Stimulated activated CD4-positive, alpha-beta T cell treated with anti-CD3 and anti-CD28 coated beads, Interleukin-1b, Interleukin-23, amount 100 ng/mL, for 24 hours (primary cell): ENCODE measurements at regions not wholly inside any gene's neighbourhood (a gene's known extent, or its start where the extent isn't known, plus 50 kb on each side); places are given as distances from the start of the nearest gene placed in this dataset.

Experiments
- DNase-seq, 4 experiments: peaks; one replicate each; pipeline ENCODE4 v3.0.0-alpha.2; 2020; ENCODE audit warnings: low read depth in 4 of 4, low spot score in 1 of 4

- DNase-seq: no peak
Measured at GRCh38 chrY:21169821-21170220, 341.3 kb upstream of the RBMY1B start.

- DNase-seq: no peak
Measured at GRCh38 chrY:21174697-21175463, 336.3 kb upstream of the RBMY1B start.

GRCh38 chrY:21175505-21175904 lies 335.6 kb upstream of the RBMY1B start:
- no peak for DNase-seq

- no peak for DNase-seq
Measured at GRCh38 chrY:21177306-21177800, 333.8 kb upstream of the RBMY1B start.

- no peak for DNase-seq
Measured at GRCh38 chrY:21178281-21178680, 332.9 kb upstream of the RBMY1B start.

- peak in 2 of 4 experiments; percentile 6 to 20 for DNase-seq
Measured at GRCh38 chrY:21180921-21181320, 330.2 kb upstream of the RBMY1B start.

DNA sequence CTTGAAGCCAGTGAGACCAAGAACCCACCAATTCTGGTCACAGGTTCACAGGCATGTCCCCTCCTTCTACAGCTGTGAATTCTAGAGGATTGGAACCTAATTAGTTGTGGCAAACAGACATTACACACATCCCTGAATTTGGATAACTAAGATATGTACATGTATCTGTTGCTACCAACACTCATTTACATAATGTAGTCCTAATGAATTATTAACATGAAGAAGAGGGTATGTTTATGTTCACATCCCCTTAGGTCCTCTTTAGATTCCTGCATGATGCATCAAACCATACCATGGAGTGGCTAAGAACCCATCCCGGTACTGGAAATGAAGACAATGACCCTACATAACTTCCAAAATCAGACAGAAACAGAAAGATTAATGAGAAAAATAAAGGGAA lies 326.9 kb upstream of the RBMY1B start:
- no peak for DNase-seq

GRCh38 chrY:21185419-21186105 lies 325.6 kb upstream of the RBMY1B start:
- no peak for DNase-seq

GRCh38 chrY:21192694-21193093 lies 318.4 kb upstream of the RBMY1B start:
- DNase-seq: no peak

DNA sequence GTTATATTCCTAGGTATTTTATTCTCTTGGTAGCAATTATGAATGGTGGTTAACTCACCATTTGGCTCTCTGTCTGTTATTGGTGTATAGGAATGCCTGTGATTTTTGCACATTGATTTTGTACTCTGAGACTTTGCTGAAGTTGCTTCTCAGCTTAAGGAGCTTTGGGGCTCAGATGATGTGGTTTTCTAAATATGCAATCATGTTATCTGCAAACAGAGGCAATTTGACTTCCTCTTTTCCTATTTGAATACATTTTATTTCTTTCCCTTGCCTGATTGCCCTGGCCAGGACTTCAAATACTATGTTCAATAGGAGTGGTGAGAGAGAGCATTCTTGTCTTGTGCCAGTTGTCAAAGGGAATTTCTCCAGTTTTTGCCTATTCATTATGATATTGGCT lies 310.9 kb upstream of the RBMY1B start:
- DNase-seq: no peak

DNA sequence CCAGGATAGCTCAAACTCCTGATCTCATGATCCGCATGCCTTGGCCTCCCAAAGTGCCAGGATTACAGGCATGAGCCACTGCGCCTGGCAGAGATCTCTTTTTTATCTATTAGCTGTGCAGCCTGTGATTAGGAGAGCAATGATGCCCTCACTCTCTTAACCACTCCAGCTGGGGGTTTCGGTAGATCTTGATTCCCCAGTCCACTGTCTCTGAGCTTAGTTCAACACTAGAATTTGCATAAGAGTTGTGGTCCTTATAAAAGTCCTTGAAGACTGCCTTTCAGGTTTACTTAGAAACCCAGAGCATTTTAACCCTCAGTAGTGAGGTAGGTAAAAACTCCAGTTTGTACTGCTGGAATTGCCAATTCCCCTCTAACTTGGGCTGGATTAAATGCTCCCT lies 283.3 kb upstream of the RBMY1B start:
- DNase-seq: no peak

DNA sequence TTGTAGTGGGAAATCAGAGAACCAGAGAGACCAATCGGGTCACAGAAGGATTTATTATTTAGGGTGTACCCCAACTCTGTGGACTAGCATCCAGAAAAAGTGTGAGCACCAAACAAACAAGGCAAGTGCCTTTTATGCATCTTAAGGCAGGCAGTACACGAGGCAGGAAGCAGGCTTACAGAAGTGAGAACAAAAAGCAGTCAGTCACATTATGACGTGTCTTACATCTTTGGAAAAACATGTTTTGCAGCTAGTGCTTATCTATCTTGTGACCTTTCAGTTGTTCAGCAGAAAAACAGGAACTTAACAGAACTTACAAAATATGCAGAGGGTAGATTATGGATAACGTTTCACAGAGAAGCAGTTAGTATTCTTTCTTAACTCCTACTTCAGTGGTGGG lies 270.9 kb upstream of the RBMY1B start:
- DNase-seq: no peak

DNA sequence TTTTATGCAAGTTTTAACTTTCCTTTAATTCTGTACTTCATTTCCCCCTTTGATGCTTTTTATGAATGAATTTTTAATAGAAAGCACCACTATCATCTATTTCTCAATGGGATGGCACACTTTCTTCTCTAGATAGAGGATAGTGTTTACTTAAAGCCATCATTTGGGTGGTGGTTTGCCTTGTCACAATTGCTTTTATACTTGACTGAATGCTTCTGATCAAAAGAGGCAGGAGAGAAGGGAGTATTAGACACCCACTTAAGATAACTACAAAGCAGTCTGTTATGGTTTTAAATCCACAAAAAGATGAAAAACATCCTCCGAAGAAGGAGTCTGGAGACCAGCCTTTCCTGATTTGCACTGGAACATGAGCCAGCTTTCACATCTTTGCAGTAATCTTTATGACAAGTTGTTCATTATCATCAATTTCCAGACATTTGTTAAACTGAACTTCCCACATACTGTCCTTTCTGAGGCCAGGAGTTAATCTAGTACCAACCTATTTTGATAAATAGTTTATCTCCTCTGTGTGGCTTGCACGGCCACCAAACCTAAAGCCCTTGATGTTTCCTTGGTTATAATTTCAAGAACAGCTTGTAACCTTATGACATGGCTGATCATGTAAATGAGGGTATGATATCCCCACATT lies 270.4 kb upstream of the RBMY1B start:
- no peak for DNase-seq

DNA sequence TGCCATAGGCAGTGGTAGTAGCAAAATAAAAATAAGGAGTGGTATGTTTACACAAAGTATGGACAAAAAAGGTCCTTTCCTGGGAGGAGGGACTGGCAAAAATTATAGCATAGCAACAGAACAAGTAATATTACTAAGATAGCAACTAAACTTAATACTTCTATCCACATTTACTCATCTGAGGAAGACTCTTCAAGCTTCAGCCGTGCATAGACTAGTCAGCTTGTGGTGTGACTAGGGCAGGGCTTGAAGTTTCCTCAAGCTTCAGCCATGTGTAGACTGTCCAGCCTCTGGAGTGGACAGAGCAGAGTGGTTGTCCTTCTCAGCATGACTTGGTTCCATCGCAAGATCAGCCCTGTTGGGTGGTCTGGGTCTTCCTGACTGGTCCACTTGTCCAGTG lies 268.3 kb upstream of the RBMY1B start:
- no peak for DNase-seq

DNA sequence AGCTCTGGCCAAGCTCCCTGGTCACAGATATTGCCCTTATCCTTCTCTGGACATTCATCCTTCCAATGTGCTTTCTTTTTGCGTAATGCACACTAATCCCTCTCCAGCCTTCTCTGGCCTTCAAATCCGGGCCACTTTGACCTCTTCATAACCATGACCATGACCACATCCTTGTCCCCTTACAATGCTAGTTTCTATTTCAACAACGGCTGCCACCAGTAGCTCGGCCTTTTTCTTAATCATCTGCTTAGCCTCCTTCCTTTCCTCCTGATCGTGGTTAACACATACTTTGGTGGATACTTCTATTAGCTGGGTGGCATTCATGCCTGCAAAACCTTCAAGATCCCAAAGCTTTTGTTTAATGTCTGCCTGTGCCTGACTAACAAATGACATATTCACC lies 264.4 kb upstream of the RBMY1B start:
- DNase-seq: no peak

GRCh38 chrY:21248591-21248990 lies 262.5 kb upstream of the RBMY1B start:
- no peak for DNase-seq

GRCh38 chrY:21253455-21254248 lies 257.5 kb upstream of the RBMY1B start:
- no peak for DNase-seq

- DNase-seq: no peak
Measured at GRCh38 chrY:21254476-21254875, 256.7 kb upstream of the RBMY1B start.

- DNase-seq: no peak
Measured at GRCh38 chrY:21256820-21257219, 254.3 kb upstream of the RBMY1B start.

GRCh38 chrY:21259707-21260106 lies 251.4 kb upstream of the RBMY1B start:
- DNase-seq: no peak

GRCh38 chrY:21260325-21260724 lies 250.8 kb upstream of the RBMY1B start:
- DNase-seq: no peak
